Adrenal gland (tissue), 9 donors: ENCODE measurements at regions not wholly inside any gene's neighbourhood (a gene's known extent, or its start where the extent isn't known, plus 50 kb on each side); places are given as distances from the start of the nearest gene placed in this dataset.

Experiments used
- DNase-seq, 7 donors: peaks; one replicate each; pipeline ENCODE4 v3.0.0-alpha.2; 2019 to 2020
- H3K27ac ChIP-seq, 5 donors: fragments of 200-600 bp; sonication (generic) in 4 of 5; 1 replicate in 3 of 5; 2 replicates in 2 of 5; pipeline versions ENCODE4 v1.5.1 to v1.8.0; 2016 to 2020; ENCODE audit warnings: mild to moderate bottlenecking in 1 of 5
- H3K27me3 ChIP-seq: fragments of 200-600 bp; 2 replicates; pipeline ENCODE4 v1.8.0; 2021
- H3K36me3 ChIP-seq, 2 donors: fragments of 200-600 bp; replicated peaks in 1 of 2; 1 replicate in 1 of 2; 2 replicates in 1 of 2; pipeline versions ENCODE4 v1.5.1 to v1.8.0; 2018 to 2022
- H3K4me1 ChIP-seq, 2 donors: fragments of 200-600 bp; replicated peaks in 1 of 2; 1 replicate in 1 of 2; 2 replicates in 1 of 2; pipeline versions ENCODE4 v1.5.1 to v1.8.0; 2018 to 2021
- H3K4me3 ChIP-seq, 4 donors: fragments of 200-600 bp; sonication (generic) in 3 of 4; one replicate each; pipeline ENCODE4 v1.5.1; 2016 to 2018
- H3K9me3 ChIP-seq, 3 donors: fragments of 200-600 bp; sonication (generic) in 1 of 3; replicated peaks in 1 of 3; 1 replicate in 2 of 3; 2 replicates in 1 of 3; pipeline versions ENCODE4 v1.5.1 to v1.8.0; 2016 to 2021
- POLR2A ChIP-seq, 2 donors: fragments of 450-650 bp; IDR thresholded peaks; one replicate each; pipeline ENCODE4 v1.6.1; 2017; ENCODE audit warnings: antibody characterized with exemption in 2 of 2, mild to moderate bottlenecking in 2 of 2, moderate library complexity in 1 of 2
- WGBS, 4 donors: extraction: QIAGEN DNeasy Blood & Tissue Kit in 2 of 4; methylation state at CpG; one replicate each; pipeline versions ENCODE4 v1.1.5 to v1.1.7; 2013 to 2017; 5-methylcytosine and 5-hydroxymethylcytosine counted together
- intact Hi-C, 2 donors: fragments of 100-400 bp; cut with DNase I; formaldehyde crosslinking; loops; one replicate each; pipeline versions ENCODE4 v1.14.1 to v1.15.0; 2022 to 2023
- TF ChIP-seq, protein P1 (sequence below), 6 experiments: fragments of 450-650 bp in 4 of 6; fragments of 200-600 bp in 2 of 6; sonication (generic) in 1 of 6; IDR thresholded peaks; 1 replicate in 5 of 6; 2 replicates in 1 of 6; pipeline versions ENCODE4 v1.5.1 to v1.8.0; 2016 to 2021; ENCODE audit warnings: antibody characterized with exemption in 6 of 6, mild to moderate bottlenecking in 2 of 6, moderate library complexity in 1 of 6
- donor health status: healthy with polysubstance abuse.
- donor health status: Bipolar disorder and iron deficiency.
- donor health status: DM: yes; HTN: yes; CAD: no.
- donor health status: DM: no; HTN: no; CAD: no.
- donor health status: DM: no; HTN: no; CAD: no.

DNA sequence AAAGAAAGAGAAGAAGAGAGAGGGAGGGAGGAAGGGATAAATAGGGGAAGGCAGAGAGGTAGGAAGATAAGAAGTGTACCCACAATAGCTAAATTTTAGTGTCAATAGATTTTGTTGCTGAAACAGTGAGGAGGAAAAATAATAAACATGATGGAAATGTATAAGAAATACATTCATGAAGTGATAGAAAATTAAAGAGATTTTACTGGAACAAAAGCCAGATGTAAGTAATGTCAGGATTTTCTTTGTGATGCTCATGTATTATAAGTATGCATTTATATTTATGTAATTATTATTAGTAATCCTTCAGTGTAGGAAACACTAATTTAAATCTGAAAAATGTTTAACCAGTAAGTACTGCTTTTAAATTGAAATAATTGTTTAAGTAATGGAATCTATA, 1125.2 kb upstream of the FANCL start:
- TF ChIP-seq POLR2A (IDR thresholded peaks at IDR 0.05) = no peak
- TF ChIP-seq, protein P1, sequence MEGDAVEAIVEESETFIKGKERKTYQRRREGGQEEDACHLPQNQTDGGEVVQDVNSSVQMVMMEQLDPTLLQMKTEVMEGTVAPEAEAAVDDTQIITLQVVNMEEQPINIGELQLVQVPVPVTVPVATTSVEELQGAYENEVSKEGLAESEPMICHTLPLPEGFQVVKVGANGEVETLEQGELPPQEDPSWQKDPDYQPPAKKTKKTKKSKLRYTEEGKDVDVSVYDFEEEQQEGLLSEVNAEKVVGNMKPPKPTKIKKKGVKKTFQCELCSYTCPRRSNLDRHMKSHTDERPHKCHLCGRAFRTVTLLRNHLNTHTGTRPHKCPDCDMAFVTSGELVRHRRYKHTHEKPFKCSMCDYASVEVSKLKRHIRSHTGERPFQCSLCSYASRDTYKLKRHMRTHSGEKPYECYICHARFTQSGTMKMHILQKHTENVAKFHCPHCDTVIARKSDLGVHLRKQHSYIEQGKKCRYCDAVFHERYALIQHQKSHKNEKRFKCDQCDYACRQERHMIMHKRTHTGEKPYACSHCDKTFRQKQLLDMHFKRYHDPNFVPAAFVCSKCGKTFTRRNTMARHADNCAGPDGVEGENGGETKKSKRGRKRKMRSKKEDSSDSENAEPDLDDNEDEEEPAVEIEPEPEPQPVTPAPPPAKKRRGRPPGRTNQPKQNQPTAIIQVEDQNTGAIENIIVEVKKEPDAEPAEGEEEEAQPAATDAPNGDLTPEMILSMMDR (IDR thresholded peaks at IDR 0.05) = no peak
- DNase-seq = no peak
- intact Hi-C loops = no loop called here

DNA sequence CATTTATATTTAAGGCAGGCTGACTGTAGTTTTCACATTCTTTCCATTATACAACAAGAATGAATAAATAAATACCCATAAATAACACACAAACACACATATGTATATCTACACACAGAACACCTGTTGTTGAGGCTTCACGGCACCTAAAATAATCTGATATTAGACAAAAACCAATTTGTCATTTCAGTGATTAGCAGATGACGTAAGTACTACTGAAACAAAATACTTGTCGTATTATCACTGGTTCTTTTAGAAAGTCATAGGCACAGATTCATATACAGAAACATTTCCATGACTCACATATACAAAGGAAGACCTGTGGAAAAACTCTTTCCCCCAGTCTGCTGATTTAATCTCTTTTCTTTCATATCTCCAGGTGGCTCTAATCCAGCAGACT, 1113.4 kb upstream of the FANCL start:
- TF ChIP-seq, protein P1 (IDR thresholded peaks at IDR 0.05) = no peak
- TF ChIP-seq POLR2A (IDR thresholded peaks at IDR 0.05) = no peak
- intact Hi-C loops = no loop called here
- Histone ChIP-seq H3K4me1 (no peaks in the 10 kb centered on the region), H3K4me3 (no peak overlapping the region), H3K27me3 (no peaks in the 10 kb centered on the region), H3K9me3 (peaks cover 0 to 7% (median 0%) of the 10 kb centered on the region in 3 donors), H3K36me3 (no peaks in the 10 kb centered on the region), H3K27ac (no peak overlapping the region)
- no peak for DNase-seq
- 87 to 94% (median 90%) methylated on average over 3 of the region's 3 CpGs for WGBS, 4 donors

More for the DNA sequence above, 1125.2 kb upstream of the FANCL start:
- Histone ChIP-seq H3K36me3 (no peaks in the 10 kb centered on the region), H3K4me1 (no peaks in the 10 kb centered on the region), H3K27me3 (no peaks in the 10 kb centered on the region), H3K4me3 (no peak overlapping the region), H3K9me3 (no peaks in the 10 kb centered on the region), H3K27ac (no peak overlapping the region)

DNA sequence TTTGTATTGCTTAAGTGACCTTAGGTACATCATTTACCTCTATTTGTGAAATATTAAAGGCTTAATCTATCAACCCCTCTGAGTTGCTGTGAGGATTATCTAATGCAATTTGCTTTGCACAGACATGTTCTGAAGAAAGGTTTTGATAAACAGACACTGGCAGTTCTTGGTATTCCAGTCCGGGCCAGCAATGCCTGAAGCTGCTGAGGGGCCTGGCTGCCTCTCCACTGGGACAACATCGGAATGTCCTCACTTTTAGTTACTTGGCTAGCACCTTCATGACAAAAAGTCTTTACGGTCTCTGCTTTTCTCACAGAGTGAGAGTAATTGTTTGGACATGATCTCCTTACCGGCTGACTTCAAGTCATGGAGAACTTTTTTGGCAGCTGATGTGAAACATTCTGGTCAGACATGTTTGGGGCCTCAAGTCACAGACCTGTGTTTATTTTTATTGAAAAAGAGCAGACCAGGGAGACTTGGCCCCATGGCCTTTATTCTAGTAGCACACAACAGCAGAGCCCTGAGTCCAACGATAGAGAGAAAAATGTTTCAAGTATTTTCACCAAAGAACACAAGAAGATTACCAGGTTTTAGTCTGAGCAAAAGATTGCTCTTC, 1112.3 kb upstream of the FANCL start:
- Histone ChIP-seq H3K36me3 (no peaks in the 10 kb centered on the region), H3K4me3 (no peak overlapping the region), H3K27me3 (no peaks in the 10 kb centered on the region), H3K27ac (no peak overlapping the region), H3K4me1 (no peaks in the 10 kb centered on the region), H3K9me3 (peaks cover 0 to 7% (median 0%) of the 10 kb centered on the region in 3 donors)
- WGBS, 4 donors = 58 to 78% (median 75%) methylated on average over 5 of the region's 5 CpGs
- no peak for DNase-seq
- TF ChIP-seq, protein P1 (IDR thresholded peaks at IDR 0.05) = no peak
- no peak for TF ChIP-seq POLR2A (IDR thresholded peaks at IDR 0.05)
- intact Hi-C loops = no loop called here

DNA sequence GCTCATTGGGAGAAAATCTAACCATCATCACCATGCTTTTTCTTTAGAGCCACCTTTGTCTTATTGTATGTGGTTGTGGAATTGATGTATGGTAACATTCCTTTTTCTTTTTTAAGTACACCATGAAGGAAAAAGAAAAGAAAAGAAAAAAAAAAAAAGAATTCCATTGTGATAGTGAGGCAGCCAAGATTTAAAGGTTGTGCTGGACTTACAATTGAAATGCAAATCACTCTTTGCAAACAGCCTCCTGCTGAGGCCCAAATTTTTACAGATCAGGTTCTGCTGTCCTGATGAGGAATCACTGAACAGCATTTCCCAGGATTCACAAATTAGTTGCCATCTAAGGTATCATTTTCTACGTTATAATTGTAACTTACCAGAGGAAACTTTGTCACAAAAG, 1101.0 kb upstream of the FANCL start:
- Histone ChIP-seq H3K27me3 (no peaks in the 10 kb centered on the region), H3K4me1 (no peaks in the 10 kb centered on the region), H3K9me3 (no peaks in the 10 kb centered on the region), H3K4me3 (no peak overlapping the region), H3K27ac (no peak overlapping the region), H3K36me3 (no peaks in the 10 kb centered on the region)
- TF ChIP-seq, protein P1 (IDR thresholded peaks at IDR 0.05) = no peak
- TF ChIP-seq POLR2A (IDR thresholded peaks at IDR 0.05) = no peak
- intact Hi-C loops = no loop called here
- 48 to 75% (median 55%) methylated on average over 1 of the region's 1 CpG for WGBS, 4 donors
- DNase-seq = no peak
